NT2/D1 (cell line): ENCODE measurements at regions not wholly inside any gene's neighbourhood (a gene's known extent, or its start where the extent isn't known, plus 50 kb on each side); places are given as distances from the start of the nearest gene placed in this dataset.

Experiments
- SUZ12 ChIP-seq: IDR thresholded peaks from 2 replicates; pipeline ENCODE4 v1.6.1; 2011; ENCODE audit not compliant: insufficient read length, insufficient read depth; ENCODE audit errors: extremely low read depth
- YY1 ChIP-seq: IDR thresholded peaks from 2 replicates; pipeline ENCODE4 v1.6.1; 2011; ENCODE audit not compliant: insufficient read length, insufficient read depth

GRCh38 chr11:70569618-70569890 lies 171.2 kb downstream of the CTTN start:
- TF ChIP-seq YY1, result no peak
- no peak for TF ChIP-seq SUZ12
